Activated T-cell treated with anti-CD3 and anti-CD28 coated beads, Interleukin-2, amount 50 U/mL, for 4 hours (primary cell): ENCODE measurements at regions not wholly inside any gene's neighbourhood (a gene's known extent, or its start where the extent isn't known, plus 50 kb on each side); places are given as distances from the start of the nearest gene placed in this dataset.
"Not testable (repeated sequence)": the region's sequence is repeated elsewhere in the genome, so short reads cannot be mapped to it uniquely, and the experiment has no call there.

Experiments
- ATAC-seq, 2 donors: fragments of 200-7000 bp; cut with Tn5 transposase; one replicate each; pipeline ENCODE4 v1.10.0; 2021
- DNase-seq: peaks from one replicate; pipeline ENCODE4 v3.0.0-alpha.2; 2020
- H3K27me3 Mint-ChIP-seq: one replicate; pipeline ENCODE4 v1.8.0; 2021; ENCODE audit warnings: low read depth, mixed read lengths
- H3K36me3 Mint-ChIP-seq: one replicate; pipeline ENCODE4 v1.8.0; 2022; ENCODE audit warnings: mixed read lengths; ENCODE audit not compliant: insufficient read depth
- H3K4me1 Mint-ChIP-seq: one replicate; pipeline ENCODE4 v1.8.0; 2021; ENCODE audit warnings: low read depth, mixed read lengths
- H3K4me3 Mint-ChIP-seq: one replicate; pipeline ENCODE4 v1.8.0; 2021; ENCODE audit warnings: mild to moderate bottlenecking, moderate library complexity, mixed read lengths
- H3K9me3 Mint-ChIP-seq: one replicate; pipeline ENCODE4 v1.8.0; 2021; ENCODE audit warnings: mixed read lengths

DNA sequence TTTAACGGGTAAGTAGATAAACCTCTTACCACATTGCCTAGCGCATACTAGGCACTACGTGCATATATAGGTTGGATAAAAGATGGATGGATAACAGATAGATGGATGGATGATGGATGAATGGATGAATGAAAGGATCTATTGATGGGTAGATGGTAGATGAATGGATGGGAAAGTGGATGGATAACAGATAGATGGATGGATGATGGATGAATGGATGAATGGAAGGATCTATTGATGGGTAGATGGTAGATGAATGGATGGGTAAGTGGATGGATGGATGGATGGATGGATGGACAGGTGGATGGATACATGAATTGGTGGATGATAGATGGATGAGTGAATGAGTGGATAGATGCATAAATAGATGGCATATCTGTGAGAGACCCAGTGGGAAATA is 555.0 kb downstream of the MN1 start:
- DNase-seq (no peak), ATAC-seq (no peak)
- Mint-ChIP-seq H3K4me1 (peaks cover 11% of the 10 kb centered on the region), H3K4me3 (no peak overlapping the region), H3K36me3 (no peaks in the 10 kb centered on the region), H3K9me3 (no peaks in the 10 kb centered on the region), H3K27me3 (peaks cover 4% of the 10 kb centered on the region)

DNA sequence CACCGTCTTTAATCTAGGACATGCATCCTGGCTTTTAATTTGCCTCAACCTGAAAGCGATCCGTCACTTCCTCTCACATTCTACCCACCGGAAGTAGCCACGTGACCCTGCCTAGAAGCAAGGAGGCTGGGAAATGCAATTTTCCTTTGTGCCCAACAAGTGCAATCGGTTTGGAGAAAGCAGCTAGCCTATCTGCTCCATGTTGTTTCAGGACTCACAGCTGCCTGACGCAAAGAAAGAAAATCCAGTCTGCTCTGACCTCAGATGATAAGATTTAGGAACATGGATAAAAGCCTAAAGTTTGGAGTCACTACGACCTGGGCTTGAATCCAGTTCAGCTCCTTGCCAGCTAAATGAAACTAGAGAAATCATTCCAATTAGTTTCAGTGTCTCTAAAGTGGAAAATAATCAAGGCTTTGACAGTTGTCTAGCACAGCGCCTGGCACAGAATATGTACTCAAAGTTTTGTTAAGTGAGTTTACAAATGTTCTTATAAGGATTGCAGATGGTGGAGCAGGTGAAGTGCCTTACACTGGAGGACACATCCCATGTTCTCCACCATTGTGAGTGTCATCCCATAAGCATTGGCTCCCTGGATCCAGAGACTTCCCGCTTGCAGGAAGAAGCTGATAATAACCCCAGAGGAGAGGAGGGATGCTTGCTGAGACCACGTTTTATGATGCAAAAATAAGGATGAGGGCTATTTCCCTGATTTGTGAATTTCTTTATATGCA is 553.7 kb downstream of the MN1 start:
- ATAC-seq (no peak), DNase-seq (no peak)
- no peak overlapping the region for H3K4me3 Mint-ChIP-seq
- no peaks in the 10 kb centered on the region for H3K9me3 Mint-ChIP-seq
- H3K4me1 Mint-ChIP-seq: peaks cover 11% of the 10 kb centered on the region
- H3K36me3 Mint-ChIP-seq: no peaks in the 10 kb centered on the region
- no peaks in the 10 kb centered on the region for H3K27me3 Mint-ChIP-seq

DNA sequence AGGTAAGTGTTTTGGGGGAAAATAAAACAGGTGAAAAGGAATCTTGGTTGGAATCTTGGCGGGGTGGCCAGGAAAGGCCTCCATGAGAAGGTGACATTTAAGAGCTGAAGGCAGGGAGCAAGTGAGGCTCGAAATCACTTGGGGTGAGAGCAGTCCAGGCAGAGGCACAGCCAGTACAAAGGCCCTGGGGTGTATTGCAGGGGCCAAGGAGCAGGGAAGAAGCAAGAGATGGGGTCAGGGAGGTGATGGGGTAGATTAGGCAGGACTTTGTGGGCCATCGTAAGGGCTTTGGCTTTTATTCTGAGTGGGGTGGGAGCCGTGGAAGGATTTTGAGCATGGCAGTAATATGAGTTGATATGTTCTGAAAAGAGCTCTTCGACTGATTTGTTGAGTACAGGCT is 551.1 kb downstream of the MN1 start:
- Mint-ChIP-seq H3K4me1 (peaks cover 11% of the 10 kb centered on the region), H3K4me3 (no peak overlapping the region), H3K27me3 (no peaks in the 10 kb centered on the region), H3K36me3 (no peaks in the 10 kb centered on the region), H3K9me3 (peaks cover 6% of the 10 kb centered on the region)
- ATAC-seq: no peak
- DNase-seq: no peak

DNA sequence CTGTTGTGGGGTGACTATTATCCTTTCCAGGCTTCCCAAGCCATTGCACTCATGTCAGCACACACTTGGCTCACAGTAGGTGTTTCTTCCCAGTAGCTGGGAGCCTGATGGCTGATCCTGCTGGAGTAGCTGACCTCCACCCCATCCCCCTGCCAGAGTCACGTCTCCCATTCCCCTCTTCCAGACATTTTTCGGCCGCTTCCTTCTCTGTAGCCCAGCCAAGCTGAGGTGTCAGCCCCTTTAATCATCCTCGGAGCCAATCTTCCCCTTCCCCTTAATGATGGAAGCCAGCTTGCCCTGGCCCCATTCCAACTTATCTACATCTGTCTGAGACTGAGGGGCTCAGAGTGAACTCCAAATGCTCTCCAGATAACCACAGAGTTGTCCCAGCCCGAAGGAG is 550.7 kb downstream of the MN1 start:
- H3K27me3 Mint-ChIP-seq: no peaks in the 10 kb centered on the region
- H3K36me3 Mint-ChIP-seq: no peaks in the 10 kb centered on the region
- DNase-seq: no peak
- H3K4me1 Mint-ChIP-seq: peaks cover 11% of the 10 kb centered on the region
- peaks cover 11% of the 10 kb centered on the region for H3K9me3 Mint-ChIP-seq
- H3K4me3 Mint-ChIP-seq: no peak overlapping the region
- no peak for ATAC-seq

DNA sequence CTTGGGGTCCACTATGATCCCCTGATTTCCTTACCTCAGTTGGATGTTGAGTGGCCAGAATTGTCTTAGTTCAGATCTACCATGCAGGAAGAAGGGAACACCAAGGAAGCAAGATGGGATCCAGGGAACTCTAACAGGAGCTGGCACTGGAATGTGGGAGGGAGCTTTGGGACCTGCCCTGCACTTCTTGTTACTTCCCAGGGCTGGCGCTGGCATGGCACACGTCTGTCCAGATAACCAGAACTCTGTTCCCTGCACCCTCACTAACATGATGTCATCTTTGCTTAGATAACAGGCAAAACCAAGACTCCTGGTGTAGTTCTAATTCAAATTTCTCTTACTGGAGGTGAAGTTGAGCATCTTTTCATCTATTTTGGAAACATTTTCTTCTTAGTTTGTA is 550.0 kb downstream of the MN1 start:
- Mint-ChIP-seq H3K4me3 (no peak overlapping the region), H3K36me3 (no peaks in the 10 kb centered on the region), H3K27me3 (no peaks in the 10 kb centered on the region), H3K9me3 (peaks cover 15% of the 10 kb centered on the region), H3K4me1 (peaks cover 9% of the 10 kb centered on the region)
- DNase-seq (no peak), ATAC-seq (no peak)

DNA sequence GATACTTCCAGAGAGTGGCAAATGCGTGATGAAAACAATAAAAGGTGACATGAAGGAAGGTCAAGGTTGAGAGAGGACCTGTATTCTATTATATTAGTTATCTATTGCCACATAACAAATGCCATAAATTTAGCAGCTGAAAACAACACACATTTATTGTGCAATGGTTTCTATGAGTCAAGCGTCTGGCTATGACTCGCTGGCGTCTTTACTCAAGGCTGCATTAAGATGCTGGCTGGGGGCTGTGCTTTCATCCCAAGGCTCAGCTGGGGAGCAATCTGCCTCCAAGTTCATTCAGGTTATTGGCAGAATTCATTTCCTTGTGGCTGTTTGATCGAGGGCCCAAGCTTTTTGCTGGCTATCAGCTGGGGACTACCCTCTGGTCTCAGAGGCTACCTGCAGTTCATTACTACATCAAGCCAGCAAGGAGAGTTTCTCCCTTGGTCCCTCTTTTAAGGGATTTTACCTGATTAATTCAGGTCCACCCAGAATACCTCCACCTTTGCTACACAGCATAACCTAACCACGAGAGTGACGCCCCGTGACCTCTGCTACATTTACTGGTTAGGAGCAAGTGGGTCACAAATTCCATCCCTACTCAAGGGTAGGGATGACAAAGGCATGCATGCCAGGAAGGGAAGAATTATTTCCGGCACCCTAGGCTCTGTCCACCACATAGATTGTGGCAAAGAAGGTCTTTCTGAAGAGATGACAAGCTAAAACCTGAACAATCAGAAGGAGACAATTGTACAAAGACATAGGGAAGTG is 549.1 kb downstream of the MN1 start:
- Mint-ChIP-seq H3K9me3 (peaks cover 18% of the 10 kb centered on the region), H3K36me3 (no peaks in the 10 kb centered on the region), H3K27me3 (no peaks in the 10 kb centered on the region), H3K4me3 (no peak overlapping the region), H3K4me1 (peaks cover 4% of the 10 kb centered on the region)
- DNase-seq (no peak), ATAC-seq (no peak)

DNA sequence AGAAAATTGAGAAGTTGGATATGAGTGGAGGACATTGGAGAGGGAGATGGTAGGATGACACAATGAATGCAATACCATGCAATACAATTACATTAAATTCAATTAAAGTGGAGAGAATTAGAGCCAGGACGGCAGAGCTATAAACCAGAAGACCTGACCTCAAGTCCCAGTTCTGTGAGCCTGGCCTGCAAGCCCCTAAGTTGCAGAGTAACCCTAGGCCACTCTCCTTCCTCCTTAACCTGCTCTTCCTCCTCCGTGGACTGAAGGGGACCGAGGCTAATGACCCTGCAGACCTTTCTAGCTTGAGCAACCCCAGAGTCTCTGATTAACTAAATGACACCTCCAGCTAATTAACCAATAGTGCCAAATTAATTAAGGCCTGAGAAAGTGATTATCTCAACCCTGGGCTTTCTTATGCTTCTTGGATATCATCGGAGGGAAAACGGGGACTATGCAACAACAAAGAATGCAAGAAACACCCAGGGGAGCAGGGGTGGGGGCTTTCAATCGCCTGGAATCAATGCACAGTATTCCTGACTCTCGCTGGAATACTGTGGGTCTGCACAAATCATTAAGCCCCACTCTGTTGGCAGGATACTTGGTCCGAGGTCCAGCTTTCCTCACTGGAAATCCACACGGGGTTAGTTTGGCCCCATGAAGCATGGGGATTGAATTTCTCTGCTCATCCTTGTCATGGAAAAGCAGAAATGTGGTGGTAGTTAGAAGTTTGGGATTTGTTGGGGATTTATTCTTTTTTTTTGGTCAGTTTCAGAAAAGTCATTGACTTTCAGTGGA is 548.3 kb downstream of the MN1 start:
- H3K9me3 Mint-ChIP-seq: peaks cover 20% of the 10 kb centered on the region
- H3K4me3 Mint-ChIP-seq: no peak overlapping the region

DNA sequence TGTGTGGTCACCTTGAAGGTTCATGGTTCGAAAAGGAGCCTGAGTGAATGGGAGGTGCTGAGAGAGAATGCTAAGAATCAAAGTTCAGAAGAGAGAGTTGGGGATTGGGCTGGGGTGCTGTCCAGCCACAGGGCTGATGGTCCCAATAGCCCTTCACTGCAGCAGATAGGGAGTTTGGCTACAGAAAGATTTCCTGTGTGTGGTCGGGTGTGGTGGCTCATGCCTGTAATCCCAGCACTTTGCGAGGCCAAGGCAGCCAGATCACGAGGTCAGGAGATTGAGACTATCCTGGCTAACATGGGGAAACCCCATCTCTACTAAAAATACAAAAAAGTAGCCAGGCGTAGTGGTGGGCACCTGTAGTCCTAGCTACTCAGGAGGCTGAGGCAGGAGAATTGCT is 547.5 kb downstream of the MN1 start:
- H3K9me3 Mint-ChIP-seq: peaks cover 20% of the 10 kb centered on the region
- not testable (repeated sequence) for ATAC-seq, DNase-seq, H3K27me3 Mint-ChIP-seq, H3K4me1 Mint-ChIP-seq, H3K4me3 Mint-ChIP-seq, H3K36me3 Mint-ChIP-seq

More for the DNA sequence above, 548.3 kb downstream of the MN1 start:
- Mint-ChIP-seq H3K36me3 (no peaks in the 10 kb centered on the region), H3K27me3 (no peaks in the 10 kb centered on the region), H3K4me1 (no peaks in the 10 kb centered on the region)
- no peak for ATAC-seq
- DNase-seq: no peak

DNA sequence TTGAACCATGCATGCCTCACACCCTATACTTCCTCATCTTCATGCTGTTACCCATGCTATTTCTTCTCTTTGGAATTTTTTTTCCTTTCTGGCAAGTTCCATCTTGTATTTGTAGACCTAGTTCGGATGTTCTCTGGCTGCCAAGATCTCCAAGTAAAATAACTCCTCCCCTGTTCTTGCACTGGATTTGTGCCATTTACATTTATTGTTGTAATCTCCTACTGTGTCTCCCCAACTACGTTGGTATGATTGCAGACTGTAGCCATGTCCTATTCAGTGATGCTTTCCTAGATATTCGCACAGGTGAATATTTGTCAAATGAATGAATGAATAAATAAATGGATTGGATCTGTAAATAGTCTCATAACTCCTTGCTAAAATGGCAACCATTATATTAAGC is 546.0 kb downstream of the MN1 start:
- H3K4me1 Mint-ChIP-seq: no peaks in the 10 kb centered on the region

DNA sequence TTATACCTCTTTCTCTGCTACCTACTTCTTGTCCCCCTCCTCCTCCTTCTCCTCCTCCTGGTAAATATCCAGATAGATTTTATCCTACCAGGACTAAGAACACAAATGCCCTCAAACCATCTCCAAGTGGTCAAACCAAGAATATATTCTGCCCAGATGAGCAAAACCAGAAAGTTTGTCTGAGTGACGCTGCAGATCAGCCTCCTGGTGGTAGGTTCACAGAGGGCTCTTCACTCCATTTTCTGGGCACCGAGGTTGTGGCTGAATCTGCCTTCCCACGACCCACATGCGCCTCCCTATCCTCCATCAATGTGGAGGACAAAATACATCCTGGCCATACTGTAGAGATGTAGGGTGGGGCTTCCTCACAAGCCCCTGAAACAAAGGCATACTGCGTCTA is 543.6 kb downstream of the MN1 start:
- no peaks in the 10 kb centered on the region for H3K36me3 Mint-ChIP-seq
- ATAC-seq: no peak

More for the DNA sequence above, 546.0 kb downstream of the MN1 start:
- Mint-ChIP-seq H3K4me3 (no peak overlapping the region), H3K27me3 (peaks cover 4% of the 10 kb centered on the region), H3K36me3 (no peaks in the 10 kb centered on the region), H3K9me3 (peaks cover 20% of the 10 kb centered on the region)
- no peak for DNase-seq
- ATAC-seq: no peak

DNA sequence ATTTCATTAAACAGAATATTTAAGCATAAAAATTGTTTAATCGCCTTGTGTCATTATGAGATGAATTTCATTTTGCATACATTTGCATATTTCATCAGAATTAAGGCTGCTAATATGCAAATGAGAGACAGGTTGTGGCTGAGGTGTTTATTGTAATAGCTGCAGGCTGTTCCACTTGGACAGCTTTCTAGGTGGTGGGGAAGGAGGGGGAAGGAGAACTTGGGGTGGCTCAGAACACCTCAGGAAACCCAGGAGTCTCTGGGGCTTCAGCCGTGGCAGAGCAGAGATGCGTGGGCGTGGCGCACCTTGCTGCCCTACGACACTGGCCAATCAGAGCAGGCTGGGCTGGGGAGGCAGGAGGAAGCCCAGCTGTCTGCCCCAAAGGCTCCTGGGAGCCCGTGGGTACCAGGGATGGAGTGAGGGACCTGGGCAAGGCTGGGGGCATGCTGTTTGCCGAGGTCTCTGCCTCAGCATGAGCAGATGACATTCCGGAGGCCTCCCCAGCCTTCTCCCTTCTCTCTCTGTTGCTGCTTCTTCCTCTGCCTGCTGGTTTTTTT is 542.9 kb downstream of the MN1 start:
- DNase-seq (no peak), ATAC-seq (no peak)
- H3K4me1 Mint-ChIP-seq: no peaks in the 10 kb centered on the region
- peaks cover 22% of the 10 kb centered on the region for H3K9me3 Mint-ChIP-seq
- H3K27me3 Mint-ChIP-seq: peaks cover 9% of the 10 kb centered on the region
- H3K4me3 Mint-ChIP-seq: no peak overlapping the region
- H3K36me3 Mint-ChIP-seq: no peaks in the 10 kb centered on the region

More for the DNA sequence above, 543.6 kb downstream of the MN1 start:
- Mint-ChIP-seq H3K4me3 (no peak overlapping the region), H3K9me3 (peaks cover 20% of the 10 kb centered on the region), H3K4me1 (no peaks in the 10 kb centered on the region), H3K27me3 (peaks cover 4% of the 10 kb centered on the region)
- no peak for DNase-seq

DNA sequence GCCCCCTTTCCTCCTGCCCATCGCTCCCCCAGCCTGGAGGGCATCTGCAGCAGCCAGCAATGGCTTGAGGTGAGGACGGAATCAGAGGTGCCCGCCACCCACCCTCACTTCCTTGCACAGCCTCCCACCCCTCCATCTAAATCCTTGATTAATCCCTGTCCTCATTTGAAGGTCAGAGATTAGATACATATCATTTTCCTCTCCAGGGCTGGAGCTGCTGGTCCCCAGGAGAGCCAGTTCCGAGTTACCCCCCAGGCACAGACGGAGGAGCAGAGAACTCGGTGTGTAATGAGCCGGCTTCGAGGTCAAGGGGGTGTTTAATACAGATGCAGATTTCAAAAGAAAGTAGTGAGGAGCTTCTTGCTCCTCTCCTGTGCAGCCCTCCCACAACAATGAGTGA is 542.1 kb downstream of the MN1 start:
- no peaks in the 10 kb centered on the region for H3K36me3 Mint-ChIP-seq
- ATAC-seq (no peak), DNase-seq (no peak)
- H3K9me3 Mint-ChIP-seq: peaks cover 20% of the 10 kb centered on the region
- peaks cover 9% of the 10 kb centered on the region for H3K27me3 Mint-ChIP-seq
- no peak overlapping the region for H3K4me3 Mint-ChIP-seq
- H3K4me1 Mint-ChIP-seq: no peaks in the 10 kb centered on the region

DNA sequence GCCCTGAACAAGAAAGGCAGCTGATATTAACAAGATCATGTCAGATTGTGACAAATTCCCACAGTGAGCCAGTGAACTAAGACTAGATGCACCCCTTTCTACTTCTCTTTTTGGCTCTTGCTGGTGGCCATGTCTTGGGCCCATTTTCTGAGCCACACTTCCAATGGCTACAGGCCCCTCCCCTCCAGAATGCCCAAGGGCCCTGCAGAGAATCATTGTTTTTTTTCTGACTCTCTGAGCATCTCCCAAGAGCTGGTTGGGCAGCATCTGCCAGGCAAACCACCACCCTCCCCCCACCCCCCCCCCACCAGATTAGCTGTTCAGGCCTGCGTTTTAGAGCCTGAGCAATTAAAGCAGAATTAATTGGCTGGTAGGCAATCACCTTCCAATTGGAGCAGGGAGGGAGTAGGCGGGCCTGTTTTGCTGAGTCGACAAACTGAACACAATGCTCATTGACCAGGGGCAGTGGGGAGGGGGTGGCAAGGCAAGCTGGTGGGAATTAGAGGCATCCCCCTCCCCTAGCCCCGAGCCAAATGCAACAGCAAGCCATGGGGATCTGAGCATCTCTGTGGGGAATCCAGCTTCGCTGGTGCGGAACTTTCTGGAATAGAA is 541.4 kb downstream of the MN1 start:
- Mint-ChIP-seq H3K9me3 (peaks cover 20% of the 10 kb centered on the region), H3K4me3 (no peak overlapping the region), H3K27me3 (peaks cover 9% of the 10 kb centered on the region), H3K4me1 (no peaks in the 10 kb centered on the region), H3K36me3 (no peaks in the 10 kb centered on the region)
- no peak for DNase-seq
- ATAC-seq: no peak

DNA sequence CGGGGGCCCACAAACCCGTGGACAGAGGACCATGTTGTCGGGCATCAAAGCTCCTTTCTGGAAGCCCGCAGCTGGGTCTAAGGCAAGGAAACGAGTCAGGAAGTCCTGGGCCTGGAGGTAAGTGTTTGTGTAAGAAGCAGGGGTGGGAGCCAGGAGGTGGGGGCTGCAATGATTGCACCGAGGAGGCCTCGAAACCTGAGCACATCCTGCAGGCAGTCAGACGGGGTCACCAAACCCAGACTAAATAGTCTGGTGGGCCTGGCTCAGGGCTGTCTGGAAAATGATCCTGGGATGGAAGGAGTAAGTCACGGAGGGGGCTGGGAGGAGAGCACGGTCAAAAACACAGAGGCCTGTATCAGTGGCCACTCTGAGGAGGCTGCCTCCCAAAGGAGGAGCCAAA is 539.2 kb downstream of the MN1 start:
- ATAC-seq (no peak), DNase-seq (no peak)
- H3K27me3 Mint-ChIP-seq: peaks cover 9% of the 10 kb centered on the region
- H3K36me3 Mint-ChIP-seq: no peaks in the 10 kb centered on the region
- peaks cover 7% of the 10 kb centered on the region for H3K9me3 Mint-ChIP-seq
- H3K4me1 Mint-ChIP-seq: no peaks in the 10 kb centered on the region
- H3K4me3 Mint-ChIP-seq: no peak overlapping the region
